Panc1 (cell line): ENCODE measurements at regions not wholly inside any gene's neighbourhood (a gene's known extent, or its start where the extent isn't known, plus 50 kb on each side); places are given as distances from the start of the nearest gene placed in this dataset.

ENCODE experiments used
- ATAC-seq: fragments of 200-7000 bp; cut with Tn5 transposase; 2 replicates; pipeline ENCODE4 v1.9.1; 2020; ENCODE audit warnings: mild to moderate bottlenecking, moderate library complexity
- BruUV-seq: library from RNA; stranded (reverse); fragments of 400-500 nt; replicated peaks from 2 replicates; lab custom pipeline; 2021; lab: Mats Ljungman, UMichigan
- CTCF ChIA-PET: fragments of 300-600 bp; sonication (Branson Sonifier 250); formaldehyde crosslinking; loops from one replicate; lab custom pipeline; 2022; ENCODE audit warnings: antibody characterized with exemption; lab: Charles Lee
- POLR2A ChIA-PET: fragments of 300-600 bp; sonication (Branson Sonifier 250); formaldehyde crosslinking; loops from one replicate; lab custom pipeline; 2022; ENCODE audit warnings: antibody characterized with exemption; lab: Charles Lee
- DNase-seq: peaks from one replicate; pipeline ENCODE4 v3.0.0-alpha.2; 2010; ENCODE audit warnings: low read depth, low spot score
- H3K27ac ChIP-seq: 2 replicates; pipeline ENCODE4 v1.5.1; 2011; ENCODE audit warnings: mild to moderate bottlenecking, low read length, inconsistent platforms
- H3K27me3 ChIP-seq: fragments of 200-500 bp; sonication (Bioruptor generic); 2 replicates; pipeline ENCODE4 v1.6.0; 2014; ENCODE audit warnings: low read length, inconsistent platforms; ENCODE audit not compliant: control insufficient read depth, insufficient read depth
- H3K36me3 ChIP-seq: fragments of 200-500 bp; sonication (Bioruptor generic); 2 replicates; pipeline ENCODE4 v1.5.1; 2014; ENCODE audit warnings: inconsistent platforms, mild to moderate bottlenecking, low read length, moderate library complexity; ENCODE audit not compliant: control insufficient read depth, insufficient read depth
- H3K4me1 ChIP-seq: 2 replicates; pipeline ENCODE4 v1.5.1; 2011; ENCODE audit warnings: inconsistent platforms, mild to moderate bottlenecking, low read length, moderate library complexity; ENCODE audit not compliant: control insufficient read depth, insufficient read depth
- H3K4me3 ChIP-seq, 2 experiments: 2 replicates each; pipeline ENCODE4 v1.5.1; 2011 to 2012; ENCODE audit warnings: low read depth in 2 of 2, low read length in 2 of 2, mild to moderate bottlenecking in 2 of 2, inconsistent platforms in 1 of 2, moderate library complexity in 1 of 2
- H3K9me3 ChIP-seq: fragments of 200-500 bp; sonication (Bioruptor generic); 2 replicates; pipeline ENCODE4 v1.5.1; 2014; ENCODE audit warnings: low read depth, mild to moderate bottlenecking, inconsistent platforms, low read length, moderate library complexity; ENCODE audit not compliant: control insufficient read depth, insufficient read depth
- POLR2AphosphoS5 ChIP-seq: IDR thresholded peaks from 2 replicates; pipeline ENCODE4 v1.6.1; 2012; ENCODE audit warnings: mild to moderate bottlenecking, low read depth, low read length, moderate library complexity
- SIN3A ChIP-seq: IDR thresholded peaks from 2 replicates; pipeline ENCODE4 v1.6.1; 2012; ENCODE audit warnings: low read depth, mild to moderate bottlenecking, low read length, moderate library complexity, borderline replicate concordance; ENCODE audit not compliant: insufficient read depth
- TCF7L2 ChIP-seq: IDR thresholded peaks from 2 replicates; pipeline ENCODE4 v1.6.1; 2011; ENCODE audit warnings: mild to moderate bottlenecking, low read depth, low read length, inconsistent platforms
- in situ Hi-C: cut with HindIII; loops from 2 replicates; pipeline ENCODE4 v1.10.0; 2016; ENCODE audit warnings: low sequenced_read_pairs, low pct_unique_long_range_greater_than_20kb
- intact Hi-C: fragments of 100-400 bp; cut with micrococcal nuclease; formaldehyde crosslinking; loops from one replicate; pipeline ENCODE4 v1.10.0; 2022; ENCODE audit not compliant: unreplicated experiment
- TF ChIP-seq, protein P1 (sequence below): fragments of 450-650 bp; IDR thresholded peaks from 2 replicates; pipeline ENCODE4 v1.5.1; 2017; ENCODE audit warnings: mild to moderate bottlenecking
- TF ChIP-seq, protein P2 (sequence below), 2 experiments: IDR thresholded peaks; 2 replicates each; pipeline ENCODE4 v1.6.1; 2011 to 2012; ENCODE audit warnings: low read depth in 2 of 2, control low read depth in 1 of 2, low read length in 1 of 2, mild to moderate bottlenecking in 1 of 2, moderate library complexity in 1 of 2; ENCODE audit not compliant: insufficient read depth in 1 of 2

DNA sequence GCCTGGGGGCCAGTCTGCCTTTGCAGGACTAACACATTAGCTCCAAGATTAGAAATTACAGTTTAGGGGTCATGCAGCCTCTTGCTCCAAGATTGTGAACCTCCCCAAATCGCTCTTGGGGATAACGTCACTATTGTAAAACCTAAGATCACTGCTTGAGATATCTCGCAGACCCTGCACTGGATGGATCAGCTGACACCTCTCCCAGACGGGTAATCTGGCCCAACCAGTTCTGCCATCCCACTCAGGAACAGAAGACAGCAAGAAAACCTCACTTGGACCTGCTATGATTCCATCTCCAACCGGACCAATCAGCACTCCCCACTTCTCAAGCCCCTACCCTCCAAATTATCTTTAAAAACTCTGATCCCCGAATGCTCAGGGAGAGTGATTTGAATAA lies 431.2 kb downstream of the GPM6A start:
- Histone ChIP-seq H3K27ac (no peak overlapping the region), H3K9me3 (no peaks in the 10 kb centered on the region), H3K36me3 (no peaks in the 10 kb centered on the region), H3K4me1 (no peaks in the 10 kb centered on the region), H3K4me3 (no peak overlapping the region), H3K27me3 (no peaks in the 10 kb centered on the region)
- intact Hi-C loops (no loop called here), in situ Hi-C loops (no loop called here)
- ATAC-seq (no peak), DNase-seq (no peak)
- ChIA-PET POLR2A (no interaction called here), CTCF (no interaction called here)
- no peak for TF ChIP-seq SIN3A
- TF ChIP-seq, protein P1, sequence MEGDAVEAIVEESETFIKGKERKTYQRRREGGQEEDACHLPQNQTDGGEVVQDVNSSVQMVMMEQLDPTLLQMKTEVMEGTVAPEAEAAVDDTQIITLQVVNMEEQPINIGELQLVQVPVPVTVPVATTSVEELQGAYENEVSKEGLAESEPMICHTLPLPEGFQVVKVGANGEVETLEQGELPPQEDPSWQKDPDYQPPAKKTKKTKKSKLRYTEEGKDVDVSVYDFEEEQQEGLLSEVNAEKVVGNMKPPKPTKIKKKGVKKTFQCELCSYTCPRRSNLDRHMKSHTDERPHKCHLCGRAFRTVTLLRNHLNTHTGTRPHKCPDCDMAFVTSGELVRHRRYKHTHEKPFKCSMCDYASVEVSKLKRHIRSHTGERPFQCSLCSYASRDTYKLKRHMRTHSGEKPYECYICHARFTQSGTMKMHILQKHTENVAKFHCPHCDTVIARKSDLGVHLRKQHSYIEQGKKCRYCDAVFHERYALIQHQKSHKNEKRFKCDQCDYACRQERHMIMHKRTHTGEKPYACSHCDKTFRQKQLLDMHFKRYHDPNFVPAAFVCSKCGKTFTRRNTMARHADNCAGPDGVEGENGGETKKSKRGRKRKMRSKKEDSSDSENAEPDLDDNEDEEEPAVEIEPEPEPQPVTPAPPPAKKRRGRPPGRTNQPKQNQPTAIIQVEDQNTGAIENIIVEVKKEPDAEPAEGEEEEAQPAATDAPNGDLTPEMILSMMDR, result no peak
- TF ChIP-seq POLR2AphosphoS5, result no peak
- TF ChIP-seq TCF7L2, result no peak
- BruUV-seq, result no TSS peak

DNA sequence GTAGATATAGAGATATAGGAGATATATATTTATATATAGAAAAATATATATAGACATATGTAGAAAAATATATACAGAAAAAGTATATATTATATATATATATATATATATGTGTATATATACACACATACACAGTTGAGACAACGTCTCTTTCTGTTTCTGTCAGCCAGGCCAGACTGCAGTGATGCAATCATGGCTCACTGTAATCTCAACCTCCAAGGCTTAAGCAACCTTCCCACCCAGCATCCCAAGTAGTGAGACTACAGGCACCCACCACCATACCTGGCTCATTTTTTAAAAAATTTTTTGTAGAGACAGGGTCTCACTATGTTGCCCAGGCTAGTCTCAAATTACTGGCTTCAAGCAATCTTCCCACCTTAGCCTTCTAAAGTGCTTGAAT lies 426.3 kb downstream of the GPM6A start:
- H3K36me3 ChIP-seq, result no peaks in the 10 kb centered on the region
- no peak for ATAC-seq
- DNase-seq, result no peak
- POLR2A ChIA-PET, result no interaction called here
- intact Hi-C loops, result no loop called here
- BruUV-seq, result no TSS peak
- H3K27ac ChIP-seq, result no peak overlapping the region
- CTCF ChIA-PET, result no interaction called here
- H3K9me3 ChIP-seq, result no peaks in the 10 kb centered on the region
- TF ChIP-seq, protein P2, sequence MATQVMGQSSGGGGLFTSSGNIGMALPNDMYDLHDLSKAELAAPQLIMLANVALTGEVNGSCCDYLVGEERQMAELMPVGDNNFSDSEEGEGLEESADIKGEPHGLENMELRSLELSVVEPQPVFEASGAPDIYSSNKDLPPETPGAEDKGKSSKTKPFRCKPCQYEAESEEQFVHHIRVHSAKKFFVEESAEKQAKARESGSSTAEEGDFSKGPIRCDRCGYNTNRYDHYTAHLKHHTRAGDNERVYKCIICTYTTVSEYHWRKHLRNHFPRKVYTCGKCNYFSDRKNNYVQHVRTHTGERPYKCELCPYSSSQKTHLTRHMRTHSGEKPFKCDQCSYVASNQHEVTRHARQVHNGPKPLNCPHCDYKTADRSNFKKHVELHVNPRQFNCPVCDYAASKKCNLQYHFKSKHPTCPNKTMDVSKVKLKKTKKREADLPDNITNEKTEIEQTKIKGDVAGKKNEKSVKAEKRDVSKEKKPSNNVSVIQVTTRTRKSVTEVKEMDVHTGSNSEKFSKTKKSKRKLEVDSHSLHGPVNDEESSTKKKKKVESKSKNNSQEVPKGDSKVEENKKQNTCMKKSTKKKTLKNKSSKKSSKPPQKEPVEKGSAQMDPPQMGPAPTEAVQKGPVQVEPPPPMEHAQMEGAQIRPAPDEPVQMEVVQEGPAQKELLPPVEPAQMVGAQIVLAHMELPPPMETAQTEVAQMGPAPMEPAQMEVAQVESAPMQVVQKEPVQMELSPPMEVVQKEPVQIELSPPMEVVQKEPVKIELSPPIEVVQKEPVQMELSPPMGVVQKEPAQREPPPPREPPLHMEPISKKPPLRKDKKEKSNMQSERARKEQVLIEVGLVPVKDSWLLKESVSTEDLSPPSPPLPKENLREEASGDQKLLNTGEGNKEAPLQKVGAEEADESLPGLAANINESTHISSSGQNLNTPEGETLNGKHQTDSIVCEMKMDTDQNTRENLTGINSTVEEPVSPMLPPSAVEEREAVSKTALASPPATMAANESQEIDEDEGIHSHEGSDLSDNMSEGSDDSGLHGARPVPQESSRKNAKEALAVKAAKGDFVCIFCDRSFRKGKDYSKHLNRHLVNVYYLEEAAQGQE (IDR thresholded peaks at IDR 0.05; ENCODE audit: insufficient read depth in 1 of 2, low read depth in 2 of 2, low read length in 1 of 2), result no peak
- no peak for TF ChIP-seq TCF7L2
- TF ChIP-seq, protein P1, result no peak
- TF ChIP-seq POLR2AphosphoS5, result no peak
- no peak for TF ChIP-seq SIN3A
- H3K4me1 ChIP-seq, result no peaks in the 10 kb centered on the region
- no peak overlapping the region for H3K4me3 ChIP-seq
- in situ Hi-C loops, result no loop called here
- no peaks in the 10 kb centered on the region for H3K27me3 ChIP-seq
